Left ventricle myocardium inferior (tissue), 1 donor: ENCODE measurements at regions not wholly inside any gene's neighbourhood (a gene's known extent, or its start where the extent isn't known, plus 50 kb on each side); places are given as distances from the start of the nearest gene placed in this dataset.
A peak's percentile ranks its signal among the peaks of the same experiment; 100 is the strongest.

ENCODE experiments used
- DNase-seq: peaks from one replicate; pipeline ENCODE4 v3.0.0-alpha.2; 2020
- H3K27ac ChIP-seq: fragments of 200-600 bp; replicated peaks from 2 replicates; pipeline ENCODE4 v1.8.0; 2021
- H3K27me3 ChIP-seq: fragments of 200-600 bp; 2 replicates; pipeline ENCODE4 v1.8.0; 2021; ENCODE audit warnings: low read depth
- H3K36me3 ChIP-seq: fragments of 200-600 bp; 2 replicates; pipeline ENCODE4 v1.8.0; 2021
- H3K4me1 ChIP-seq: fragments of 200-600 bp; 2 replicates; pipeline ENCODE4 v1.8.0; 2021
- H3K4me3 ChIP-seq: fragments of 200-600 bp; 2 replicates; pipeline ENCODE4 v1.8.0; 2021; ENCODE audit warnings: mild to moderate bottlenecking, moderate library complexity
- H3K9me3 ChIP-seq: fragments of 200-600 bp; replicated peaks from 2 replicates; pipeline ENCODE4 v1.8.0; 2021
- CTCF ChIP-seq: fragments of 200-600 bp; IDR thresholded peaks from 2 replicates; pipeline ENCODE4 v1.8.0; 2021; ENCODE audit warnings: antibody characterized with exemption, mild to moderate bottlenecking, borderline replicate concordance
- intact Hi-C: fragments of 100-400 bp; cut with micrococcal nuclease; formaldehyde crosslinking; loops from one replicate; pipeline ENCODE4 v1.11.0; 2022
- donor health status: DM: no; HTN: yes; CAD: no; lungs with severe emphysema.

DNA sequence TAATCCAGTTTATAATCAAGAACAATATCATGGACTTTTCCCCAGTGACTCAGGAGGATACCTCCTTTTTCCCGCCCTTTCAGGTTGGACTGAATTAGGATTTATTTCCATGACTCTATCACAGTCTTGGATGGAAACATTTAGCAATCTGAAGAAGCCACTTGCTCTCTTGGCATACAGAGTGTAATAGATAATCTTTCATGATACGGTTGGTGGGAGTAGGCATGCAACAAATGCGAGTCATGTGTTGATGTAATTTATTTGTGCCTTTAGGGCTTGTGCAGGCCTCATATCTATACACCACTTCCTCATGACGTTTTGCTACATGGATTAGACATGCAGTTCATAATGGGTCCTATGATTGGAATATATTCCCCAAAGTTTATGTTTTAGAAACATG lies 54.2 kb upstream of the MCTP2 start:
- Histone ChIP-seq H3K27me3 (peaks cover 6% of the 10 kb centered on the region), H3K4me3 (no peak overlapping the region), H3K27ac (no peak overlapping the region), H3K9me3 (peaks cover 4% of the 10 kb centered on the region), H3K4me1 (no peaks in the 10 kb centered on the region), H3K36me3 (no peaks in the 10 kb centered on the region)
- no peak for DNase-seq
- no peak for TF ChIP-seq CTCF
- intact Hi-C loops, result no loop called here

DNA sequence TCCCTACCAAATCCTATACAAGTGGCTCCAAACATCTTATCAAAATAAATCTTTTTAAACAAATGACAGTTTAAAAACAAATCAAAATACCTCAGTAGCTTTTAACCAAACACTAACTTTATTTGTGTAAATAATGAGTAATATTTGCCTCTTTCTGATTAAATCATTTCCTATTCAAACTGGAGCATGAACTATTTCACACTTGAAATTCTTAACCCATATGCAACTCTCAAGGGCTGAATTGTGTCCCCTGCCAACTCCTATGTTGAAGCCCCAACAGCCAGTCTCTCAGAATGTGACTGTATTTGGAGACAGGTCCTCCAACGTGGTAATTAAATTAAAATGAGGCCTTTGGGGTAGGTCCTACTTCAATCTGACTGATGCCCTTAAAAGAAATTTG lies 55.9 kb upstream of the MCTP2 start:
- Histone ChIP-seq H3K27ac (no peak overlapping the region), H3K27me3 (peaks cover 6% of the 10 kb centered on the region), H3K36me3 (no peaks in the 10 kb centered on the region), H3K4me1 (no peaks in the 10 kb centered on the region), H3K4me3 (no peak overlapping the region), H3K9me3 (peaks cover 11% of the 10 kb centered on the region)
- intact Hi-C loops, result no loop called here
- no peak for DNase-seq
- TF ChIP-seq CTCF, result no peak

DNA sequence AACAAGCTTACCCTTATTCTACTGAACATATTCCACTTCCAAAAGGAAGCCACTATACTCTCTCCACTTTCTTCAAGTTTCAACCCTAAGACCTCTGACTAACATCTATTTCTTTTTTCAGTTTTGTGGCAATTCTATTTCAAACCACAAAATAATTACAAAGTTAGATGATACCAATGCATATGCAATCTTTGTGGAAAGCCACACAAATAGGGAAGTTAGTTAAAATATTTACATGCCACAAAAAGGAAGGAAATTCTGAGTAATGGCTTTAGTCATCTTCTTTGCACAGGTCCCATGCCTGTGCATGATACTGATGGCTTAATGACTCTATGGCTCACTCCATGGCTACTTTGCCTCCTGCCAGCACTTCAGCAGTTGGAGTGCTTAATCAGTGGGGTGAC lies 57.0 kb upstream of the MCTP2 start:
- Histone ChIP-seq H3K9me3 (peaks cover 11% of the 10 kb centered on the region), H3K36me3 (no peaks in the 10 kb centered on the region), H3K4me3 (no peak overlapping the region), H3K27ac (no peak overlapping the region), H3K4me1 (no peaks in the 10 kb centered on the region), H3K27me3 (peaks cover 10% of the 10 kb centered on the region)
- DNase-seq, result no peak
- TF ChIP-seq CTCF, result no peak
- intact Hi-C loops, result no loop called here

DNA sequence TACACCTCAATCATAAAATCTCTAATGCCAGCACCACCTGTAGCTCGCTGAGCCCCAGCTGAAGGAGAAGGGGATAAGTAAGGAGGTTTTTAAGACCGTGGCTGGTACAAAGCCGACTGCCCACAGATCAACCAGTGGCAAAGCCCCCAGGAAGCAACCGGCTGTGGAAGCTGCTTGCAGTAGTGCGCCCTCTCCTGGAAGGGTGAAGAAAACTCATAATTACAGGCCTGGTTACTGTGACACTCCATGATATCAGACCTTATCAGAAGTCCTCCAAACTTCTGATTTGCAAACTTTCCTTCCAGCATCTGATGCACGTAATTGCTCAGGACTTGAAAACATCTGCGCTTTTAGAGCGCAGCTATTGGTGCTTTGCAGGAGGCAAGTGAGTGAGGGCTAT lies 63.1 kb upstream of the MCTP2 start:
- Histone ChIP-seq H3K27me3 (peaks cover 7% of the 10 kb centered on the region), H3K4me3 (no peak overlapping the region)
- intact Hi-C loops, result no loop called here

GRCh38 chr15:94164971-94165370 lies 66.4 kb upstream of the MCTP2 start:
- intact Hi-C loops, result loop anchor here (5.0 kb wide), 1 partner anchor 157 kb away; no protein-coding TSS in a partner anchor
- no peak for TF ChIP-seq CTCF
- Histone ChIP-seq H3K9me3 (no peaks in the 10 kb centered on the region), H3K4me1 (no peaks in the 10 kb centered on the region), H3K27me3 (peaks cover 17% of the 10 kb centered on the region), H3K4me3 (no peak overlapping the region), H3K36me3 (no peaks in the 10 kb centered on the region), H3K27ac (no peak overlapping the region)
- DNase-seq, result no peak

More for the DNA sequence above, 63.1 kb upstream of the MCTP2 start:
- Histone ChIP-seq H3K27ac (no peak overlapping the region), H3K4me1 (no peaks in the 10 kb centered on the region), H3K36me3 (no peaks in the 10 kb centered on the region), H3K9me3 (peaks cover 11% of the 10 kb centered on the region)
- no peak for DNase-seq
- peak; percentile 13 for TF ChIP-seq CTCF

- no peaks in the 10 kb centered on the region for H3K4me1 ChIP-seq
- no peaks in the 10 kb centered on the region for H3K36me3 ChIP-seq
- H3K4me3 ChIP-seq, result no peak overlapping the region
- no peaks in the 10 kb centered on the region for H3K9me3 ChIP-seq
- no peak overlapping the region for H3K27ac ChIP-seq
- intact Hi-C loops, result loop anchor here (5.0 kb wide), 1 partner anchor 158 kb away; no protein-coding TSS in a partner anchor
- peaks cover 12% of the 10 kb centered on the region for H3K27me3 ChIP-seq
- no peak for DNase-seq
- TF ChIP-seq CTCF, result peak; percentile 80
Measured at GRCh38 chr15:94164202-94164807, 67.1 kb upstream of the MCTP2 start.
